Endothelial cell of umbilical vein (primary cell): ENCODE measurements at regions not wholly inside any gene's neighbourhood (a gene's known extent, or its start where the extent isn't known, plus 50 kb on each side); places are given as distances from the start of the nearest gene placed in this dataset.

Experiments used
- CTCF ChIP-seq, 2 donors: IDR thresholded peaks; 1 replicate in 1 of 2; 2 replicates in 1 of 2; pipeline ENCODE4 v1.5.1; 2011; ENCODE audit warnings: low read length in 2 of 2, mild to moderate bottlenecking in 2 of 2, moderate library complexity in 2 of 2, control low read depth in 1 of 2, inconsistent platforms in 1 of 2, low read depth in 1 of 2; ENCODE audit not compliant: insufficient read depth in 1 of 2; ENCODE audit errors: extremely low read depth in 1 of 2
- EZH2 ChIP-seq: IDR thresholded peaks from 2 replicates; pipeline ENCODE4 v1.6.1; 2012; ENCODE audit warnings: borderline replicate concordance, low read depth, mild to moderate bottlenecking, moderate library complexity, low read length, inconsistent platforms; ENCODE audit not compliant: severe bottlenecking
- MAX ChIP-seq: IDR thresholded peaks from 2 replicates; pipeline ENCODE4 v1.6.1; 2011; ENCODE audit not compliant: insufficient read depth, insufficient read length
- MYC ChIP-seq: IDR thresholded peaks from one replicate; pipeline ENCODE4 v1.6.1; 2011; ENCODE audit warnings: mild to moderate bottlenecking, low read depth, low read length
- POLR2A ChIP-seq: IDR thresholded peaks from 2 replicates; pipeline ENCODE4 v1.6.1; 2012; ENCODE audit warnings: low read depth, mild to moderate bottlenecking, control low read depth, low read length
- POLR2AphosphoS5 ChIP-seq: IDR thresholded peaks from 2 replicates; pipeline ENCODE4 v1.6.1; 2012; ENCODE audit warnings: low read depth, mild to moderate bottlenecking, control low read depth, low read length, moderate library complexity; ENCODE audit not compliant: insufficient read depth

DNA sequence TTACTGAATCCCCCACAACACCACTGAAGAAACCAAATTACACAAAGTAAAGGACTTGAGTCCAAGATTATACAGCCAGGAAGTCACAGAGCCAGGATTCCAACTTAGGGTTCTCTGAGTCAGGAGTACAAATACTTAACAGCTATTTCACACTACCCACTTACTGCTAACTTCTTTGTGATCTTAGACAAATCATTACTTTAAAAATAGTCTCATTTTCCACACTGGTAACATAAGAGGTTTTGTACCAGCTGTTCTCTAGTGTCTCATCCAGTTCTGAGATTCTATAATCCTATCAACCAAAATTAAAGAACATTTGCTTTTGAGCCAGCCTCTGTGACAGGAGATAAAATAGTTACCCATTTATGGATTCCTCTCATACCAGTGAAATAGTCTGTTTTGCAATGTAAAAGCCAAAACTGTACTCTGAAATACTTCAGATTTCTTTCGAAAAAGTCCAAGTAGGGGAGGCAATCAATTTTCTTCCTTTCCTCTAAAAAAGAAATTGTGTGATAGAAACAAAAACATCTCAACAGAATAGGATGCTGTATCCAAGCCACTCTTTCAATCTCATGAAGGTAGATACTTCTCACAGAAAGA, 157.6 kb downstream of the LRATD1 start:
- no peak for TF ChIP-seq CTCF (IDR thresholded peaks at IDR 0.05; ENCODE audit: extremely low read depth in 1 of 2, insufficient read depth in 1 of 2, low read depth in 1 of 2, low read length in 2 of 2)
- no peak for TF ChIP-seq EZH2
- no peak for TF ChIP-seq MAX
- TF ChIP-seq POLR2A, result no peak
- TF ChIP-seq POLR2AphosphoS5, result no peak
- TF ChIP-seq MYC, result no peak
